T1000 (cell line): ENCODE measurements at regions not wholly inside any gene's neighbourhood (a gene's known extent, or its start where the extent isn't known, plus 50 kb on each side); places are given as distances from the start of the nearest gene placed in this dataset.
A peak's percentile ranks its signal among the peaks of the same experiment; 100 is the strongest.

Experiments used
- DNase-seq: peaks from one replicate; lab custom pipeline; 2025; ENCODE audit warnings: mixed read lengths; lab: John Stamatoyannopoulos, UW

- no peak for DNase-seq
Measured at GRCh38 chr3:41041899-41042298, 157.4 kb upstream of the CTNNB1 start.

DNA sequence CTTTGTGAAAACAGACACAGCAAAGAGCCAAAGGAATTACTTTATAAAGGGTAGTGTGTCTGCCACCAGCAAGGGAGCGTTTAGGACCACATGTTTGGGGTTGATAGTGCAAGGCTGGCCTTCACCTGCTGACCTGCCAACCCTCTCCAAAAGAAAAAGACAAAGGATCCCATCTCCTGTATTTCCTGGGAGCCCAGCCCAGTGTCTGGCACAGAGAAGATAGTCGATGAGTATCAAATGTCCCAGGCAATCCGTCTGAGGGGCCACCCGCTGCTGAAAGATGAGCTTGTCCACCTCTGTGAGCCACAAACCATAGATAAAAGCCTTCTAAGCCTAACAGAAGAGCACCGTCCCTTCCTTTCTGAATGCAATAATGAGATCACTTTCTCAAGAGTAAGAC, 154.8 kb upstream of the CTNNB1 start:
- no peak for DNase-seq

DNA sequence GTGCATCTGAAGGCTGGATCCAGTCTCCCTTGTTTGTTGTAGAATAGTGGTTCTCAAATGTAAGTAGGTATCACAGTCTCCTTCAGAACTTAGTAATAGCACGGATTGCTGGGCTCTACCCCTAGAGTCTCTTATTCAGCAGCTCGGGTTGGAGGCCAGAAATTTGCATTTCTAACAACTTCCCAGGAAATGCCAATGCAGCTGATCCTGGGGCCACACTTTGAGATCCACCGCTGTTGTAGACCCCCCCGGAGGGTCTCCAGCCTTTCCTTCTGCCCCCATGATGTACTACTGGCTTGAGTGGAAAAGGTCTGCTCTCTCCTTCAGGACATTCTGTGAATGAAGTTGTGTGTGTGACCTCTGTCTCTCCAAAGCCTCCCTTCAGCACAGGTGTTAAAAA, 153.8 kb upstream of the CTNNB1 start:
- DNase-seq, result no peak

GRCh38 chr3:41050144-41050543, 149.2 kb upstream of the CTNNB1 start:
- no peak for DNase-seq

DNA sequence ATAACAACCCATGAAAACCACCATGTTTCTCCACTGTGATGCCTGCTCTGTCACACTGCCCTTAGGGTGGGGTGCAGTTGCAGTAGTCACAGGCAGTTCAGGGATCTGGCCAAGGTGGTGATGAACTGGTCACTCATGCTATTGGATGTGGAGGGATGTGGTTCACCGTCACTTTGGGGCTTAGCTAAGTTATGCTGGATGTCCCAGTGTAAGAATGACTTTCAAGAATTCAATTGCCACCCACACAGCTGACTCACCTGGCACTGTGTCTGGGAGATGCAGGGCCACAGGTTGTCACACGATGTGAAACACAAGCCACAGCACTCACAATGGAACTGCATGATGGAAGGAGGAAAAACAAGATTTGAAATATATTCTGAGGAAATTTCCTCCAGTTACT, 146.1 kb upstream of the CTNNB1 start:
- no peak for DNase-seq

GRCh38 chr3:41060106-41060505, 139.2 kb upstream of the CTNNB1 start:
- no peak for DNase-seq

DNA sequence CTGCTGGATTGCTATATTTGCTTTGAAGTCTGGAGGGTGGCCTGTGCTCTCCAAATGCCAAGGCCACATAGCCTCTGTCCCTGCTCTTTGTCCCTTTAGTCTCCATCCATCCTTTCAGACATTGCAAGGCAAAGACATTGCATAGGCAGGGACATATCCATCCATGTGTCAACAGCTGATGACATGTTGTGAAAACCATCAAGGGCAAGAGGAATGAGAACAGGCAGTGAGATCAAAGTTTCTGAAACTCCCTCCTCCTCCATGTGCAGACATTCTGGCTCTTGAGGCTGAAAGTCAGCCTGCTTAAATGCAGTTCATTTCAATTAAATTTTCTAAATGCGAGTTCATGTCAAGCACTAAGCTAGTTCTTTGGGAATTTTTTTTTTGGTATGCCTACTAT, 135.2 kb upstream of the CTNNB1 start:
- no peak for DNase-seq

- no peak for DNase-seq
Measured at GRCh38 chr3:41064526-41064925, 134.8 kb upstream of the CTNNB1 start.

GRCh38 chr3:41065340-41065739, 134.0 kb upstream of the CTNNB1 start:
- DNase-seq, result no peak

GRCh38 chr3:41073190-41073589, 126.1 kb upstream of the CTNNB1 start:
- DNase-seq, result no peak

DNA sequence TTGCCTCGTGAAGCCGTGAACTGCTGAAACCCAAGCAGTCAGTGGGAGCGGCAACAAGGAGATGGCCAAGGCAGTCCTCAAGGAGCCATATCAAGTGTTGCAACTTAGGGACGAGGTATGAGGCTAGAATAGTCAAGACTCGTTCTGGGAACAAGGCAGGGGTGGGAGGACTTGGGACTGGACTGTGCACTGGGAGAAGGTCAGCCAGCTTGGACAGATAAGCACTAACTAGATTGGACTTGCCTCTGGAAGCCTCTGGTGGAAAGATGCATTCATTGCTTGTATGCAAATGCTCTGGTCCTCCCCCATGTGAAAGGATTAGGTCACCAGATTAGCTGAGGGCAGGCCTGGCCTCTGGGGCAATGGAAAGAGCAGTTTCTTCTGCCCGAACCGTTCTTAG, 123.3 kb upstream of the CTNNB1 start:
- DNase-seq, result no peak

GRCh38 chr3:41076399-41076798, 122.9 kb upstream of the CTNNB1 start:
- no peak for DNase-seq

DNA sequence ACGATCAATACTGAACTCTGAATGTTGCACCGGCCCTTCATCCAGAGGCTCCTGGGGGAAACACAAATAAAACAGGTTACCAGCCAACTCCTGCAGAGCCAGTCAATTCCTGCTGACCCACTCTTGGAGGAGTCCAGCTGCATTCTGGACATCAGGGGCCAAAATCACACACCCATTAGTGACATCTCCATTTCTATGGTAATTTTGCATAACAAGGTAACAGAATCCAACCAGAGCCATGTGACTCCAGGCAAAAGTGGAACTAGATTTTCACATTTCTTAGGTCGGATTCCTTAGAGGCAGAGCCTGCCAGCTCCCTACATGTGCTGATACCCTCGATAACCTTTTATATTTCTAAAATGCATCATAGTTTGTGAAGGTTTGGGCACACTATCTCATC, 119.2 kb upstream of the CTNNB1 start:
- no peak for DNase-seq

DNA sequence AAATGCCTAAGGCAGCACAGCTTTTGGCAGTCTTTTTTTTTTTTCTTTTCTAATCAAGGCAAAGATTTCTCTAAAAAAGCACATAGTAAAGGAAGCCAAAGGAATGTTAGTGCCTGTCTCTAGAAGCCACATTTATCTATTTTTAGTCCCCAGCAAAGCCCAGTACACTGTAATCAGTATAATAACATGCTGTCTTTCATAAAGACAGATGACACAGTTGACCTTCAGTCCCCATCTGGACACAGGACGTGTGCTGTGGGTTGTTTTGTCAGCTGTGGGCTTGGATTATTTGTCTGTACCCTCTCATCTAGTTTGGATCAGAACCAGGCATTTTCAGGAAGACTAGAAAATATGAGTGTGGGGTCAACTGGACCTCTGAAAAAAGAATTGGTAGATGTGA, 110.4 kb upstream of the CTNNB1 start:
- no peak for DNase-seq

DNA sequence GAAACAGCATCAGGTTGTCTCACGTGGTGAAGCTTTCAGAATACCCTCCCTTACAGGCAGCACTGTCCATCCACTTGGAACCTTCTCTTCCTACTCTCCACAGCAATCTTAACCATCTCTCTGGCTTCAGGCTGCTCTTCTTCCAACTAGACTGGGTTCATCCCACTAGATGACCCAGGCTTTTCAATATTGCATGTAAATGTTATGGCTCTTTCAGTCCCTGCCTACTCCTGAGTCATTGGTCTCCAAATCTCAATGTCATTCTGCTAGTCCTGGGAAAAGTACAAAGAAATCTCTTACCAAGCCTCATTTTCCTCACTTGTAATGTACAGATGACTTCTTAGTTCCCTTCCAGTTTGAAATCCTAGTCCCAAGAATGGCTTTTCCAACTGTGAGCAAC, 109.7 kb upstream of the CTNNB1 start:
- DNase-seq, result no peak

DNA sequence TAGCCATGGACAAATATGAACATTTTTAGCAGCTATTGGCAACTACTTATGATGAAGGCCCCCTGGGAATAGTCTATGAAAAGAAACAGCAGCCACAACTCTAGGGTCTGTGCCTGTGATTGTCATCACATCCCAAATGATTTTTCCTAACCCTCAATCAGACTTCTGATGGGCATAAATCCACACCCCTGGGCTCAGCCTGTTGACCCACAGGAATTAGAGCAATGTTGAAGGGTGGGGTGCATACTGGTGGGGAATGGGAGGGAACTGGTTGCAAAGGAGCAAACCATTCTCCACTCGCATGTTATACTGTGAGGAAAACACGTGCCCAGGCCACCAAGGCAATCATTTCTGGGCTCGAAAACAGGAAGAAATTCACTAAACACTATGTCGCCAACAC, 106.5 kb upstream of the CTNNB1 start:
- DNase-seq, result no peak

- DNase-seq, result no peak
Measured at GRCh38 chr3:41093476-41093875, 105.8 kb upstream of the CTNNB1 start.

DNA sequence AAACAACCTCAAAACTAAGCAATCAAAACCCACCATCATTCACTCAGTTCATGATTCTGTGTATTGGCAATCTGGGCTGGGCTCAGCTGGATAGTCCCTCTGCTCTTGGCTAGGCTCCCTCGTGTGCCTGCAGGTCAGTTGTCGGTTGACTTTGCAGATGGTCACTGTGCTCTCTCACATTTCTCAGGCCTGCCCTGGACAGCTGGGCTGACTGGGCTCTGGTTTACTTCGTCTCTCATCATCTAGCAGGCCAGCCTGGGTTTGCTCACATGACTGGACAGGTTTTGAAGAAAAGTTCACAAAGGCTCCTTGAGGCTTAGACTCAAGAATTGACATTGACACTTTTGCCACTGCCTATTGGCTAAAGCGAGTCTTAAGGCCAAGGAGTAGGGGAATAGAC, 105.0 kb upstream of the CTNNB1 start:
- DNase-seq, result no peak

- DNase-seq, result no peak
Measured at GRCh38 chr3:41095702-41096101, 103.6 kb upstream of the CTNNB1 start.

- no peak for DNase-seq
Measured at GRCh38 chr3:41097896-41098496, 101.3 kb upstream of the CTNNB1 start.

- no peak for DNase-seq
Measured at GRCh38 chr3:41101231-41101630, 98.1 kb upstream of the CTNNB1 start.

DNA sequence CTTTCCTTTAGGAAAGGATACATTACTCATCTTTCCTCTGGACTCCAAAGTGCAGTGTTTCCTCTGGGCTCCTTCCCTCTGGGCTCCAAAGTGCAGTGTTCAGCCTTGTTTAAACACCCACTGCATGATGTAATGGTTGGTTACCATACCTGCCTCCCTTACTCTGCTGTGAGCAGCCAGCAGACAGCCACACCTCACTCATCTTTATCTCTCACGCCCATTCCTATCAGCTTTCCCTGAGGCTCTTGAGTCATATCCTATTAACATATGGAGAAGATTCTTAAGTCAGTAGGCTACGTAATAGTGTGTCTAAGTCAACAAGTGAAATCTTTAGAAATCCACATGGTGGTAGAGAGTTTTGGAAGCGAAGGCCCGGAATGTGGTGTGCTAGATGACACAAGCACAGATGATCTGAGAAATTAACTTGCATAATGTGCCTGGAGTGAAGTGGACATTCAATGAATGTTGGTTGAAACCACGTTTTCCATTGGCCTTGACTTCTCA, 97.2 kb upstream of the CTNNB1 start:
- peak; percentile 5 for DNase-seq

- DNase-seq, result no peak
Measured at GRCh38 chr3:41102750-41103149, 96.6 kb upstream of the CTNNB1 start.

GRCh38 chr3:41103200-41103599, 96.1 kb upstream of the CTNNB1 start:
- no peak for DNase-seq

DNA sequence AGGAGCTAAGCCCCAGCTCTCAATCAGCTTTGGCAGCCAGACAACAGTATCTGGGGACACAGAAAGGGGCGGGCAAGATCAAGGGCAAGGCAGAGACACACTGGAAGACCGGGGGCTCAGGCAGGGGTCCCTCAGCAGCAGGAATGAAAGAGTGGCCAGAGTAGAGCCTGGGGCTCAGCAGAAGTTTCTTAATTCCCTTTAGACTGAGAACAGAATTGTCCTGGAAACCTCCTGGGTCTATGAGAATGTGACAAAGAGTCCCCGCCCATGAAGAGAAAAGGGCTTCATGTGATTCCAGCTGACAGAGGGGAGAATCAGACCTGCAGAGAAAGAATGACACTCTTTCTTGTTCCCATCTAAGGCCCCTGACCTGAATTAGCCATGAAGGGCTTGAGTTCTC, 95.2 kb upstream of the CTNNB1 start:
- no peak for DNase-seq
